HFFc6 (cell line): ENCODE measurements at regions not wholly inside any gene's neighbourhood (a gene's known extent, or its start where the extent isn't known, plus 50 kb on each side); places are given as distances from the start of the nearest gene placed in this dataset.
"Not testable (repeated sequence)": the region's sequence is repeated elsewhere in the genome, so short reads cannot be mapped to it uniquely, and the experiment has no call there.

Experiments
- DNase-seq: peaks from one replicate; pipeline ENCODE4 v3.0.0-alpha.2; 2018
- H3K27ac Mint-ChIP-seq: 2 replicates; pipeline ENCODE4 v1.8.0; 2020; ENCODE audit warnings: mild to moderate bottlenecking, mixed read lengths
- H3K27me3 Mint-ChIP-seq: 2 replicates; pipeline ENCODE4 v1.8.0; 2021; ENCODE audit warnings: mild to moderate bottlenecking, moderate library complexity, mixed read lengths; ENCODE audit not compliant: insufficient read depth
- H3K36me3 Mint-ChIP-seq: 2 replicates; pipeline ENCODE4 v1.8.0; 2021; ENCODE audit warnings: low read depth, mixed read lengths
- H3K4me1 Mint-ChIP-seq: 2 replicates; pipeline ENCODE4 v1.8.0; 2020; ENCODE audit warnings: low read depth, mixed read lengths
- H3K4me3 Mint-ChIP-seq: 2 replicates; pipeline ENCODE4 v1.8.0; 2020; ENCODE audit warnings: mild to moderate bottlenecking, moderate library complexity, mixed read lengths
- H3K9me3 Mint-ChIP-seq: 2 replicates; pipeline ENCODE4 v1.8.0; 2020; ENCODE audit warnings: mild to moderate bottlenecking, mixed read lengths
- TF ChIP-seq, protein P1 (sequence below): fragments of 200-600 bp; sonication (generic); IDR thresholded peaks from 2 replicates; pipeline ENCODE4 v1.5.0; 2021; ENCODE audit warnings: antibody characterized with exemption, mild to moderate bottlenecking

DNA sequence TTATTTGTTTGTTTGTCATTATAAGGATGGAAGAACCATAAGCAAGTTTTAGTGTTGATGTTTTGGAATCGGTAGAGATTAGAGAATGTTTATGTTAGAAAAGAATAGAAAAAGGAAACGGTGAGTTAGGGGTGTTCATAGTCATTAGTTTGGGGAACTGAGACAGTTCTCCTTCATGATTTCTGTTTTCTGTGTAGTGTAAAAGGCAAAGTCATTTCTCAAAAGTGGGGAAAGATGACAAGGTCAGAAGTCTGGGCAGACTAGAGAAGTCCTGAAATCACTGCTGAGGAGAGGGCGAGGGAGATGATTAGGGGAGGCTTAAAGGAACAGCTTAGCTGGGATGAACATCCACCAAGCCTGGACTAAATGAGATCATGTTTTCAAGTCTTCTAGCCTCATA, 498.9 kb downstream of the TTLL7 start:
- no peak overlapping the region for H3K4me3 Mint-ChIP-seq
- H3K36me3 Mint-ChIP-seq: no peaks in the 10 kb centered on the region; the same call in 1 of the 2 replicates
- TF ChIP-seq, protein P1, sequence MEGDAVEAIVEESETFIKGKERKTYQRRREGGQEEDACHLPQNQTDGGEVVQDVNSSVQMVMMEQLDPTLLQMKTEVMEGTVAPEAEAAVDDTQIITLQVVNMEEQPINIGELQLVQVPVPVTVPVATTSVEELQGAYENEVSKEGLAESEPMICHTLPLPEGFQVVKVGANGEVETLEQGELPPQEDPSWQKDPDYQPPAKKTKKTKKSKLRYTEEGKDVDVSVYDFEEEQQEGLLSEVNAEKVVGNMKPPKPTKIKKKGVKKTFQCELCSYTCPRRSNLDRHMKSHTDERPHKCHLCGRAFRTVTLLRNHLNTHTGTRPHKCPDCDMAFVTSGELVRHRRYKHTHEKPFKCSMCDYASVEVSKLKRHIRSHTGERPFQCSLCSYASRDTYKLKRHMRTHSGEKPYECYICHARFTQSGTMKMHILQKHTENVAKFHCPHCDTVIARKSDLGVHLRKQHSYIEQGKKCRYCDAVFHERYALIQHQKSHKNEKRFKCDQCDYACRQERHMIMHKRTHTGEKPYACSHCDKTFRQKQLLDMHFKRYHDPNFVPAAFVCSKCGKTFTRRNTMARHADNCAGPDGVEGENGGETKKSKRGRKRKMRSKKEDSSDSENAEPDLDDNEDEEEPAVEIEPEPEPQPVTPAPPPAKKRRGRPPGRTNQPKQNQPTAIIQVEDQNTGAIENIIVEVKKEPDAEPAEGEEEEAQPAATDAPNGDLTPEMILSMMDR: no peak
- H3K27me3 Mint-ChIP-seq: no peaks in the 10 kb centered on the region
- no peaks in the 10 kb centered on the region for H3K4me1 Mint-ChIP-seq
- no peak for DNase-seq
- peaks cover 62% of the 10 kb centered on the region for H3K9me3 Mint-ChIP-seq
- H3K27ac Mint-ChIP-seq: no peak overlapping the region

DNA sequence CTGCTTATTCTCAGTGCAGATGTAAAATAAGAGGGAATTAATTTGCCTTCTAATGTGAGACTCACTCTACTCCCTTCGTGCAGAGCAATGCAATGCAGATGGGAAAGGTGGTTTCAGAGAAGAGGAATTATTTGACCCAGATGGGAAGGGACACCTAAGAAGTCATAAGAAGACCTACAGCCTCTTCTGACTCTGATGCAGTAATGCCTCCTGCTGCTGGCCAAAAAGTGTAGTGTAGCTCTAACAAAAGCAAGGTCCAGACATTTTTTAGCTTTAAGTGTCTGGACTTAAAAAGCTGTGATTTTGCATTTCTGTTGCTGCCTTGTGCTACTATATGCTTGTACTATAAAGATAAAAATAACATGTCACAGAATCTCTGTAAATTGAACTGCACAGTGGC, 501.4 kb downstream of the TTLL7 start:
- no peaks in the 10 kb centered on the region for H3K27me3 Mint-ChIP-seq
- no peak overlapping the region for H3K27ac Mint-ChIP-seq
- H3K4me1 Mint-ChIP-seq: no peaks in the 10 kb centered on the region
- no peak overlapping the region for H3K4me3 Mint-ChIP-seq
- TF ChIP-seq, protein P1: no peak
- H3K9me3 Mint-ChIP-seq: peaks cover 70% of the 10 kb centered on the region
- no peak for DNase-seq
- H3K36me3 Mint-ChIP-seq: no peaks in the 10 kb centered on the region

DNA sequence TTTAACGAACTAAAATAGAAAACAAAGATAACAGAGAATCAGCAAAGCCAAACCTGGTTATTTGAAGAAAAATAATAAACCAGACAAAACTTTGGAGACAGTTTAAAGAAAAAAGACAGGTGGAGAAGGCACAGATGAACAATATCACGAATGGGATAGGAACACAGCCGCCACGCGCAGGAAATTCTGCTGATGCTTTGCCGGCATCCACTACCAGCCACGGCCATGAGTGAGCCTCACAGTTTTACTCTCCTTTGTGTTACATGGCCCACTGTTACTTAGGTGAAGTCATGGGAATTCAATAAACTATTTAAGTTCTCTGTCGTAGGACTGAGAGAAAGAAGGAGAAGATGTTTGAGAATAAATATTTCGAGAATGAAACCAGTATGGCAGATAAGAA, 503.4 kb downstream of the TTLL7 start:
- TF ChIP-seq, protein P1: no peak
- no peak for DNase-seq
- Mint-ChIP-seq H3K36me3 (no peaks in the 10 kb centered on the region), H3K4me3 (no peak overlapping the region), H3K4me1 (no peaks in the 10 kb centered on the region), H3K27me3 (no peaks in the 10 kb centered on the region), H3K9me3 (peaks cover 61% of the 10 kb centered on the region), H3K27ac (no peak overlapping the region)

DNA sequence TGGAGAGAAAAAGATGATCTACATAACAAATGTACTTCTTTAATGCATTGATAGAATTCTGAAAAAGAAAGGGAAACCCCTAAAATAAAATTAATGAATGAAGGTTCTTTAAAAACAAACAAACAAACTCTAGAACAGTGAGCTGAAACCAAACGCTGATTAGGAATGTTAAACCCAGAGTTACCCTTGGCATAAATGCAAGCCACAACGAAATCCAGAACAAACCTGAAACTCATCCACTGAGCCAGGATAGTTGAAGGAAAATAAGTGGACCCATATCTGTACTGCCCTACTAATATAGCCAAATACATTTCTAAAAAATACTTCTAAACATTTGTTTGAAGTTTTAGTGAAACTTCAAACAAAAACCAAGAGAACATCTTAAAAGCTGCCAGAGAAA, 505.3 kb downstream of the TTLL7 start:
- Mint-ChIP-seq H3K27me3 (no peaks in the 10 kb centered on the region), H3K36me3 (no peaks in the 10 kb centered on the region), H3K4me3 (no peak overlapping the region), H3K9me3 (peaks cover 57% of the 10 kb centered on the region), H3K4me1 (no peaks in the 10 kb centered on the region), H3K27ac (no peak overlapping the region)
- no peak for DNase-seq
- TF ChIP-seq, protein P1: no peak

DNA sequence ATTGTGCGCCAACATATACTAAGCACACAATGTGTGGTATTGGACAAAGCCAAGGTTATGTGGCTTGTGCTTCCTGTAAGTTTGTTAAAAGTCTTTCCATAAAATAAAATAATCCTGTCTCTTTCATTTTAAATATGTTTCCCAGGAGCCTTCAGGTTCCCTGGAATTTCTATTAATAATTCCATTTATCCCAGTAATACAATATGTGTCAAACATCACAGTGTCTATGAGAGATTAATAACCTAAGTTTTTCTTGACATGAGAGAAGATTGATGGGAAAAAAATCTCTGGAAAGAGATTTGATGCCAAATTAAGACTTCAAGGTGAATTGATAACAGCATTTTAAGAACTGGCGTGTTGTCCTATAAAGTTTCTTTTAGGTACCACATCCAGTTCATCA, 507.0 kb downstream of the TTLL7 start:
- Mint-ChIP-seq H3K4me3 (no peak overlapping the region), H3K27ac (no peak overlapping the region), H3K27me3 (no peaks in the 10 kb centered on the region), H3K9me3 (peaks cover 47% of the 10 kb centered on the region), H3K36me3 (no peaks in the 10 kb centered on the region), H3K4me1 (no peaks in the 10 kb centered on the region)
- DNase-seq: no peak
- TF ChIP-seq, protein P1: no peak

DNA sequence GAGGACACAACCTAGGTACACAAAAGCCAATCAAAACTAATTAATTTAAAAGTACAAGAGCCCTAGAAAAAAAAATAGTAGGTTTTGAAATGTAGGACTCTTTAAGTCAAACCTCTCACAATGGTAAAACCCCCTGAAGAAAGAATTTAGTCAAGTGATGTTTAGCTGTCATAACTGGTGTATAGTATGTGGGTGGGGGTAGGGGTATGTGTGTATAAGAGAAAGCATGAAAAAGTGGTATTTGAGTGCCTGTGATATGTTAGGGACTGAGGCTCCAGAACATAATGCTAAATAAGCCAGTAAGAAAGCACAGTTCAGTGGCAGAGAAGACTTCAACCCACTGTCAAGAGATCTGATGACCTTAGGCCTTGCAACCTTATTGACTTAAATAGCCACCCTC, 507.9 kb downstream of the TTLL7 start:
- H3K27me3 Mint-ChIP-seq: no peaks in the 10 kb centered on the region
- no peaks in the 10 kb centered on the region for H3K36me3 Mint-ChIP-seq
- H3K4me3 Mint-ChIP-seq: no peak overlapping the region
- H3K9me3 Mint-ChIP-seq: peaks cover 41% of the 10 kb centered on the region
- H3K4me1 Mint-ChIP-seq: no peaks in the 10 kb centered on the region
- TF ChIP-seq, protein P1: no peak
- no peak for DNase-seq
- H3K27ac Mint-ChIP-seq: no peak overlapping the region

DNA sequence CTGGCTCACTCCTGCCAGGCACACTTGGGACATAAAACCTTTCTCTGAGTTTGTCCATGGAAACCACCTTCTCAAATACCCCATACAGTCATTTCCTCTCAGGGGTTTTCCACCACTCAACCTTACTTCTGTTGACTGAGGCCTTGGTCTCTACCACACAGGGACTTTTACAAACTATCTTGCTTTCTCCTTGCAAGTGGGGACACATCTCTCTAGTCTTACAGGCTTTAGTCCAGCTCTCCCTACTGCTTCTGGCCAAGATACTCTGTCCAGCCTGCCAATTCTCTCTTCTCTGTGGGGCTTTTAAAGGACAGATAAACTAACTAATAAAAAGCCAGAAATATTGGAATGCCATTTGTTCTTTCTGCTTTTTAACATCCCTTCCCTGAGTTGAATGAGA, 510.8 kb downstream of the TTLL7 start:
- H3K9me3 Mint-ChIP-seq: peaks cover 21% of the 10 kb centered on the region
- H3K27ac Mint-ChIP-seq, H3K27me3 Mint-ChIP-seq, H3K4me3 Mint-ChIP-seq, H3K4me1 Mint-ChIP-seq, H3K36me3 Mint-ChIP-seq, DNase-seq: not testable (repeated sequence)

DNA sequence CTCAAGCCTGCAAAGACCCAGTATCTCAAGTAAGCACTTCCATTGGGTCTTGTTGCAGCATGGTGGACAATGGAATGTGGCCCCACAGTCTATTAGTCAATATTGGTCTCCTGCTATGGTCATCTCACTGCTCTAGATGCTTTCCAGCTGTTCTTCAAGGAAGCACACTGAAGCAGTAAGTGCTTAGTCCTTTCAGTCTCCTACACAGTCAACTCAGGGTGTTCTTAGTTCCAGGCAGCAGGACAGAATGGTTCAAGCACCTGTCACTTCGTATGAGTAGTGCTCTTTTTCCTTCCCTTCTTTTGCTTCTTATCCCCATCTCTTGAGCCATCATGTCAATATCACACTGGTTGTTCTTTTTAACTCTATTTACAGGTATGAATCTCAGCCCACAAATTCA, 511.5 kb downstream of the TTLL7 start:
- not testable (repeated sequence) for H3K4me1 Mint-ChIP-seq, H3K27me3 Mint-ChIP-seq, H3K4me3 Mint-ChIP-seq, H3K27ac Mint-ChIP-seq, H3K36me3 Mint-ChIP-seq, DNase-seq
- peaks cover 19% of the 10 kb centered on the region for H3K9me3 Mint-ChIP-seq
